ENCODE measurements at regions not wholly inside any gene's neighbourhood (a gene's known extent, or its start where the extent isn't known, plus 50 kb on each side); places are given as distances from the start of the nearest gene placed in this dataset.

DNA sequence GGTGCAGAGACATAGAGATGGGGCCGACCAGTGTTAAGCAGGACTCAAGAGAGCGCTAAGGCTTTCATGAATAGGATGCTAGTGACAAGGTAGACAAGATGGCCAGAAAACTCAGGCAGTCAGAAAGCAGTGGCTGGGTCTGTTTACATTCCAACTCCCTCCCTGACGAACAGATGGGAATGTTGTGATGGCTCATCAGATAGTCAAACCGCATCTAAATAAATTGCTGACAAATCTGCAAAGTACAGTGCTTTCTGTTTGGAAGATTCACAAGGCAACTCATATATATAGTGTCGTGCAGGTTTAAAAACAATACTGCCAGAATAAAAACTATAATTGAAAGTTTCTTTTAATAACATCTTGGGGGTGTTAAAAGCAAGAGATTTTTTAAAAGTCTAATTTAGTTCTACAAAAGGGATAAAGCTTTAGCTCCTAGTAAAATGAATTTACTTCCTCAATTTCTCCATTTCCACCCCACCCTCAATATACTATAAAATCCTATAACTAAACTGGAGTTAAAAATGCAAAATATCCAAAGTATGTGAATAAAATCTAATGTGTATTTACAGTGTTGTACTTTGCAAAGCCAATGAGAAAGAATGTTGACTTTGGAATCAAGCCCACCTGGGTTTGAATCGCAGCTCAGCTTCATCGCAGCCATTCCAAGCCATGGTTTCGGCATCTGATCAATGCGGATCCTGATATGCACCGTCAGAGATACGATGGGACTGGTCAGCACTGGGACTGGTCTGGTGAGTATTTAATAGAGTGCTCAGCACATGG, 247.3 kb upstream of the PDE10A start:
- no peak for DNase-seq (ENCODE audit: low spot score)
- in situ Hi-C loops (cut with MboI; ENCODE audit: low pct_unique_long_range_greater_than_20kb, low sequenced_read_pairs, unreplicated experiment): no loop called here
- TF ChIP-seq, protein P1, sequence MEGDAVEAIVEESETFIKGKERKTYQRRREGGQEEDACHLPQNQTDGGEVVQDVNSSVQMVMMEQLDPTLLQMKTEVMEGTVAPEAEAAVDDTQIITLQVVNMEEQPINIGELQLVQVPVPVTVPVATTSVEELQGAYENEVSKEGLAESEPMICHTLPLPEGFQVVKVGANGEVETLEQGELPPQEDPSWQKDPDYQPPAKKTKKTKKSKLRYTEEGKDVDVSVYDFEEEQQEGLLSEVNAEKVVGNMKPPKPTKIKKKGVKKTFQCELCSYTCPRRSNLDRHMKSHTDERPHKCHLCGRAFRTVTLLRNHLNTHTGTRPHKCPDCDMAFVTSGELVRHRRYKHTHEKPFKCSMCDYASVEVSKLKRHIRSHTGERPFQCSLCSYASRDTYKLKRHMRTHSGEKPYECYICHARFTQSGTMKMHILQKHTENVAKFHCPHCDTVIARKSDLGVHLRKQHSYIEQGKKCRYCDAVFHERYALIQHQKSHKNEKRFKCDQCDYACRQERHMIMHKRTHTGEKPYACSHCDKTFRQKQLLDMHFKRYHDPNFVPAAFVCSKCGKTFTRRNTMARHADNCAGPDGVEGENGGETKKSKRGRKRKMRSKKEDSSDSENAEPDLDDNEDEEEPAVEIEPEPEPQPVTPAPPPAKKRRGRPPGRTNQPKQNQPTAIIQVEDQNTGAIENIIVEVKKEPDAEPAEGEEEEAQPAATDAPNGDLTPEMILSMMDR (IDR thresholded peaks at IDR 0.05; ENCODE audit: extremely low read depth, insufficient read depth, missing control alignments): no peak

DNA sequence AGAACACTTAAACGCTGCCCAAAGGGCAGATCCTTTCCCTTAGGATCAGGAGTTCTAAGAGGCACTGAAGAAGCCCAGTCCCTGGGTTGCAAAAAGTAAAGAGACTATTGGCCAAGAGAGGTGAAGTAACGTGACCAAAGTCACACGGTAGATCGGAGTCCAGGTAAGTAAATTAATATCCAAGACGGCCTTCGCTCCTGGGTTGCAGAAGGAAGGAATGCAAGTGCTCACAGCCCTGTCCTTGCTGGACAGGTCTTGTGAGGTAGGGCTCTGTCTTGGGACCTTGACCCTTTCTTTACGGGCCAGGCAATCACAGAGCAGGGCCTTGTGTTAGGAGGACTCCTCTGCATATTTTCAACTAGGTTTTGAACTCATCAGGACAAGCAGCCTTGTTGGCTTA, 243.7 kb upstream of the PDE10A start:
- TF ChIP-seq, protein P1 (IDR thresholded peaks at IDR 0.05; ENCODE audit: extremely low read depth, insufficient read depth, missing control alignments): no peak
- no peak for DNase-seq (ENCODE audit: low spot score)
- in situ Hi-C loops (cut with MboI; ENCODE audit: low pct_unique_long_range_greater_than_20kb, low sequenced_read_pairs, unreplicated experiment): no loop called here

DNA sequence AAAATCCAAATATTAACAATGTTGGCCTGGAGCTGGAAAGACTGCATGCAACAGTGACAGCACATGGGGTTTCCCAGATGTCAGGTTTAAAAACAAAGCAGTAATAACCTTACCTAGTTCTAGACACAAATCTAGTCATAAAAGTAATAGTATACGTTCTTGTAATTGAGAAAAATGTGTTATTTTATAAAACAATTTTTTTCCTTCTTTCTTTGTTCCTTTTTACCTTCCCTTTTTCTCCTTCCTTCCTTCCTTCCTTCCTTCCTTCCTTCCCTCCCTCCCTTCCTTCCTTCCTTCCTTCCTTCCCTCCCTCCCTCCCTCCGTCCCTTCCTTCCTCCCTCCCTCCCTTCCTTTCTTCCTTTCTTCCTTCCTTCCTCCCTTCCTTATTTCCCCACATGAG, 242.7 kb upstream of the PDE10A start:
- in situ Hi-C loops (cut with MboI; ENCODE audit: low pct_unique_long_range_greater_than_20kb, low sequenced_read_pairs, unreplicated experiment): no loop called here
- no peak for DNase-seq (ENCODE audit: low spot score)
- TF ChIP-seq, protein P1 (IDR thresholded peaks at IDR 0.05; ENCODE audit: extremely low read depth, insufficient read depth, missing control alignments): no peak

DNA sequence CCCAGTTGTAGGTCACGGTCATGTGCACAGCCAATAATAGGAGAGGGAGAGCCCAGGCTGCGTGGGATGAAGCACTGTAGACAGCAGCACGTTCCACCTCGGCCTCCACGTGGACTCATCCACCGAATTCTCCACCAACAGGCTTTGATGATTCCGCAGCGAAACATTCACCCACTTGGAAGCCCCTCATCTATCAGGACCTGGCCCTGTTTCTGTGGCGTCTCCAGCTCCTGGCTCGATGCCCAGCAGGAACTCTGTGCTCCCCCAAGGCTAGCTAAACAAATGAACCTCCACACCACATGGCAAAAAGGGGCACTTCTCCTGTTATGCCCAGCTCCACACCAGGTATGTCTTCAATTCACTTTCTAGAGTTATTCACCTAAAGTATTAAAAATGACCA, 237.9 kb upstream of the PDE10A start:
- no peak for DNase-seq (ENCODE audit: low spot score)
- TF ChIP-seq, protein P1 (IDR thresholded peaks at IDR 0.05; ENCODE audit: extremely low read depth, insufficient read depth, missing control alignments): no peak
- in situ Hi-C loops (cut with MboI; ENCODE audit: low pct_unique_long_range_greater_than_20kb, low sequenced_read_pairs, unreplicated experiment): no loop called here

DNA sequence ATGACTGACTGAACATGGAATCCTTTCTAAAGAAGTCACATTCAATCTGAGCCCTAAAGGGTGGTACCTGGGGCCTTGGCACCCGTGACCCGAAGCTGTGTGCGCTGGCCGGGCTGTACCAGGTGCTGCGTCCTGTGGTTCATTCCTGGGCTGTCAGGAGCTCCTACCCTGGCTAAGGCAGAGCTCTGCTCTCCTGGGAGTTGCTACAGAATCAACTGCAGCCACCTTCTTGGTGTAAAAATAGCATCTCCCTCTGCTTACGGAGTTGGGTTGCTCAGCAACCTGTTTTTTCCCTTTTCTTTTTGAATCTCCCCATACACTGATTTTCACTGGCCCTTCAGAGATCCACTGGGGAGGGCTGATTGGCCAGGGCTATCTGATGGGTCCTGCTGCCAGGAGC, 236.6 kb upstream of the PDE10A start:
- in situ Hi-C loops (cut with MboI; ENCODE audit: low pct_unique_long_range_greater_than_20kb, low sequenced_read_pairs, unreplicated experiment): no loop called here

DNA sequence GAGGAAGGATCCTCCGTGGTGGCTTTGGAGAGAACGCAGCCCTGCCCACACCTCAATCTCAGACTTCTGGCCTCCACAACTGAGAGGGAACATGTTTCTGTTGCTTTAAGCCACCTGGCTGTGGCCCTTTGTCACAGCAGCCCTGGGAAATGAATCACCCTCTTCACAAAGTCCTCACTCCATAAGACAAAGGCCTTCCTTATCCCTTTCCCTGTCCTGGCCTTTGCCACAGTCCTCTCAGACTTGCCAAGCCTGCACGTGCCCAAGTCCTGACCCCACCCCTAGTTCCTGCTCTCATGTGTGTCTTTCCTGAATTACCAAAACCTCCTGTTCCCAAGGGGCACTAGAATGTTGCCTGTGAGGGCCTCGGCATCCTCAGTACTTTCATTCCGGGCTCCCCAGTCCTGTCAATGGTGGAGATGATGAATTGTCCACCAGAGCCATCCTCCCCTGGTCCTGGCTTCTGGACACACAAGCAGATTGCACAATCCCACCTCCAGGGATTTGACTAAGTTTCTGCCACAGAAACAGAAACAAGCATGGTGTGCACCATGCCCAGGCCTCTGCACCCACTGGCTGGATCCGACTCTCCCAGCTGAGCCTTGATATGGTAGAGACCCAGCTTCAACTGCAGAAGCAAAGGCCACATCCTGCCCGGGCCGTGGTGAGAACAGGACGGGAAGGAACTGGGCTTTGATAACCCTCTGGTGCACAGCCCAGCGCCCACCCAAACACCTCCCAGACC, 232.6 kb upstream of the PDE10A start:
- in situ Hi-C loops (cut with MboI; ENCODE audit: low pct_unique_long_range_greater_than_20kb, low sequenced_read_pairs, unreplicated experiment): no loop called here
- TF ChIP-seq, protein P1 (IDR thresholded peaks at IDR 0.05; ENCODE audit: extremely low read depth, insufficient read depth, missing control alignments): no peak
- no peak for DNase-seq (ENCODE audit: low spot score)

More for the DNA sequence above, 236.6 kb upstream of the PDE10A start:
- DNase-seq (ENCODE audit: low spot score): no peak
- TF ChIP-seq, protein P1 (IDR thresholded peaks at IDR 0.05; ENCODE audit: extremely low read depth, insufficient read depth, missing control alignments): no peak

Data from GM13977 (cell line).